GM23338 (cell line): ENCODE measurements at regions not wholly inside any gene's neighbourhood (a gene's known extent, or its start where the extent isn't known, plus 50 kb on each side); places are given as distances from the start of the nearest gene placed in this dataset.

ENCODE experiments used
- ATAC-seq: fragments of 200-7000 bp; cut with Tn5 transposase; 3 replicates; pipeline ENCODE4 v1.9.1; 2020
- DNase-seq: peaks from one replicate; pipeline ENCODE4 v3.0.0-alpha.2; 2015; ENCODE audit warnings: low spot score
- H2AFZ ChIP-seq: fragments of 200-600 bp; sonication (generic); 2 replicates; pipeline ENCODE4 v1.8.0; 2016; ENCODE audit warnings: antibody characterized with exemption, mild to moderate bottlenecking, moderate library complexity
- H3F3A ChIP-seq: fragments of 200-600 bp; sonication (generic); replicated peaks from 2 replicates; pipeline ENCODE4 v1.8.0; 2017; ENCODE audit warnings: antibody characterized with exemption, mixed run types, low read depth
- H3K27ac ChIP-seq: fragments of 200-600 bp; sonication (generic); 2 replicates; pipeline ENCODE4 v1.6.1; 2016; ENCODE audit warnings: low read depth
- H3K27me3 ChIP-seq: fragments of 200-600 bp; sonication (generic); 2 replicates; pipeline ENCODE4 v1.8.0; 2016; ENCODE audit warnings: mild to moderate bottlenecking, mixed run types, moderate library complexity; ENCODE audit not compliant: insufficient read depth
- H3K36me3 ChIP-seq: fragments of 200-600 bp; sonication (generic); 2 replicates; pipeline ENCODE4 v1.8.0; 2016; ENCODE audit warnings: mild to moderate bottlenecking; ENCODE audit not compliant: insufficient read depth
- H3K4me1 ChIP-seq: fragments of 200-600 bp; sonication (generic); 2 replicates; pipeline ENCODE4 v1.8.0; 2016; ENCODE audit warnings: mild to moderate bottlenecking, moderate library complexity; ENCODE audit not compliant: insufficient read depth
- H3K4me2 ChIP-seq: fragments of 200-600 bp; sonication (generic); 2 replicates; pipeline ENCODE4 v1.7.1; 2017; ENCODE audit warnings: mixed run types
- H3K4me3 ChIP-seq: fragments of 200-600 bp; sonication (generic); 2 replicates; pipeline ENCODE4 v1.6.1; 2016; ENCODE audit warnings: mixed run types
- H3K79me2 ChIP-seq: fragments of 200-600 bp; sonication (generic); replicated peaks from 2 replicates; pipeline ENCODE4 v1.8.0; 2017; ENCODE audit warnings: mild to moderate bottlenecking; ENCODE audit not compliant: insufficient read depth
- H3K9me2 ChIP-seq: fragments of 200-600 bp; sonication (generic); 2 replicates; pipeline ENCODE4 v1.8.0; 2017; ENCODE audit not compliant: insufficient read depth
- H4K20me1 ChIP-seq: fragments of 200-600 bp; sonication (generic); replicated peaks from 2 replicates; pipeline ENCODE4 v1.8.0; 2017; ENCODE audit warnings: mild to moderate bottlenecking; ENCODE audit not compliant: insufficient read depth
- H3K27ac Mint-ChIP-seq: 2 replicates; pipeline ENCODE4 v1.8.0; 2020; ENCODE audit warnings: inconsistent platforms, mild to moderate bottlenecking, moderate library complexity, mixed read lengths
- H3K27me3 Mint-ChIP-seq: 3 replicates; pipeline ENCODE4 v1.8.0; 2022; ENCODE audit warnings: low read depth, mild to moderate bottlenecking, moderate library complexity, mixed read lengths, inconsistent platforms; ENCODE audit not compliant: insufficient read depth, poor library complexity
- H3K36me3 Mint-ChIP-seq: 3 replicates; pipeline ENCODE4 v1.8.0; 2021; ENCODE audit warnings: low read depth, mild to moderate bottlenecking, inconsistent platforms, moderate library complexity, mixed read lengths
- H3K4me1 Mint-ChIP-seq: 3 replicates; pipeline ENCODE4 v1.8.0; 2020; ENCODE audit warnings: mild to moderate bottlenecking, inconsistent platforms, mixed read lengths
- H3K4me3 Mint-ChIP-seq: 3 replicates; pipeline ENCODE4 v1.8.0; 2021; ENCODE audit warnings: moderate library complexity, mild to moderate bottlenecking, inconsistent platforms, mixed read lengths
- H3K9me3 Mint-ChIP-seq: 3 replicates; pipeline ENCODE4 v1.8.0; 2020; ENCODE audit warnings: moderate library complexity, mild to moderate bottlenecking, inconsistent platforms, mixed read lengths
- CREB1 ChIP-seq: fragments of 250-450 bp; sonication (Bioruptor Pico); IDR thresholded peaks from 2 replicates; pipeline ENCODE4 v1.5.0; 2020; ENCODE audit warnings: low read depth, mild to moderate bottlenecking, moderate library complexity
- EZH2 ChIP-seq: fragments of 200-600 bp; sonication (generic); IDR thresholded peaks from one replicate; pipeline ENCODE4 v1.8.0; 2017; ENCODE audit warnings: antibody characterized with exemption, mild to moderate bottlenecking, low read depth; ENCODE audit not compliant: unreplicated experiment
- EZH2phosphoT487 ChIP-seq: fragments of 200-600 bp; sonication (generic); IDR thresholded peaks from one replicate; pipeline ENCODE4 v1.8.1; 2018; ENCODE audit warnings: antibody characterized with exemption; ENCODE audit not compliant: unreplicated experiment
- JUNB ChIP-seq: IDR thresholded peaks from one replicate; pipeline ENCODE4 v1.6.1; 2016; ENCODE audit warnings: antibody characterized with exemption; ENCODE audit not compliant: unreplicated experiment
- NANOG ChIP-seq: IDR thresholded peaks from 2 replicates; pipeline ENCODE4 v1.6.1; 2016; ENCODE audit warnings: antibody characterized with exemption, borderline replicate concordance
- POLR2AphosphoS5 ChIP-seq: IDR thresholded peaks from 2 replicates; pipeline ENCODE4 v1.6.1; 2016; ENCODE audit warnings: antibody characterized with exemption, low read depth
- STAT1 ChIP-seq: IDR thresholded peaks from one replicate; pipeline ENCODE4 v1.6.1; 2016; ENCODE audit warnings: antibody characterized with exemption; ENCODE audit not compliant: unreplicated experiment
- ZNF331 ChIP-seq: fragments of 250-450 bp; sonication (Bioruptor Pico); IDR thresholded peaks from 2 replicates; pipeline ENCODE4 v1.5.0; 2020; ENCODE audit warnings: low read depth, mild to moderate bottlenecking, moderate library complexity
- TF ChIP-seq, protein P1 (sequence below): fragments of 250-450 bp; sonication (Bioruptor Pico); IDR thresholded peaks from 2 replicates; pipeline ENCODE4 v1.5.0; 2020; ENCODE audit warnings: mild to moderate bottlenecking, moderate library complexity
- TF ChIP-seq, protein P2 (sequence below): IDR thresholded peaks from one replicate; pipeline ENCODE4 v1.6.1; 2018; ENCODE audit warnings: antibody characterized with exemption; ENCODE audit not compliant: unreplicated experiment
- TF ChIP-seq, protein P3 (sequence below), 2 experiments: fragments of 200-600 bp in 1 of 2; sonication (generic) in 1 of 2; conservative IDR thresholded peaks; 2 replicates each; pipeline versions ENCODE4 v1.5.1 to v1.6.1; 2016 to 2017; ENCODE audit warnings: antibody characterized with exemption in 2 of 2, low read depth in 2 of 2, mild to moderate bottlenecking in 2 of 2, moderate library complexity in 1 of 2

DNA sequence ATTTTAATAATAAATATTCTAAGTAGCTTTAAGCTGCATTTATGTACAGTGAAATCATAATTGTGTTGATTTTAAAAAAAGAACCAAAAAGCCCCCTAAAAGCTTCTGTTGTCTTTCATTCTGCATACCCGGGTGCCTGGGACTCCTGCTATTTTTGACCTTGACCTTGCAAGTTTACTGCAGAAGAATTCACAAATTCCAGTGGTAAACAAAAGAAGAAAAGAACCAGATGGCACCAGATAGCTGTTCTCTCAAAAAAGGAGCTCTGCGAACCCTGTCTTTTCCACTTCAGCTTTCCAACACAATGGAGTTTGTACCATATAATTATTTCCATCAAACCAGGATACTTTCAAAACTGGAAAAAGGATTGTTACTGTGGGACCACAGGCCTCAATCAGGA, 363.3 kb downstream of the SMOC2 start:
- Mint-ChIP-seq H3K27me3 (no peaks in the 10 kb centered on the region), H3K27ac (no peak overlapping the region), H3K4me1 (no peaks in the 10 kb centered on the region; the same call in 1 of the 3 replicates), H3K9me3 (no peaks in the 10 kb centered on the region), H3K36me3 (no peaks in the 10 kb centered on the region), H3K4me3 (no peak overlapping the region)
- no peaks in the 10 kb centered on the region for H3F3A ChIP-seq
- H2AFZ ChIP-seq: no peak overlapping the region
- H3K27me3 ChIP-seq: no peaks in the 10 kb centered on the region
- no peak overlapping the region for H3K27ac ChIP-seq
- TF ChIP-seq JUNB (no peak), EZH2phosphoT487 (no peak), POLR2AphosphoS5 (no peak), EZH2 (no peak)
- TF ChIP-seq, protein P1, sequence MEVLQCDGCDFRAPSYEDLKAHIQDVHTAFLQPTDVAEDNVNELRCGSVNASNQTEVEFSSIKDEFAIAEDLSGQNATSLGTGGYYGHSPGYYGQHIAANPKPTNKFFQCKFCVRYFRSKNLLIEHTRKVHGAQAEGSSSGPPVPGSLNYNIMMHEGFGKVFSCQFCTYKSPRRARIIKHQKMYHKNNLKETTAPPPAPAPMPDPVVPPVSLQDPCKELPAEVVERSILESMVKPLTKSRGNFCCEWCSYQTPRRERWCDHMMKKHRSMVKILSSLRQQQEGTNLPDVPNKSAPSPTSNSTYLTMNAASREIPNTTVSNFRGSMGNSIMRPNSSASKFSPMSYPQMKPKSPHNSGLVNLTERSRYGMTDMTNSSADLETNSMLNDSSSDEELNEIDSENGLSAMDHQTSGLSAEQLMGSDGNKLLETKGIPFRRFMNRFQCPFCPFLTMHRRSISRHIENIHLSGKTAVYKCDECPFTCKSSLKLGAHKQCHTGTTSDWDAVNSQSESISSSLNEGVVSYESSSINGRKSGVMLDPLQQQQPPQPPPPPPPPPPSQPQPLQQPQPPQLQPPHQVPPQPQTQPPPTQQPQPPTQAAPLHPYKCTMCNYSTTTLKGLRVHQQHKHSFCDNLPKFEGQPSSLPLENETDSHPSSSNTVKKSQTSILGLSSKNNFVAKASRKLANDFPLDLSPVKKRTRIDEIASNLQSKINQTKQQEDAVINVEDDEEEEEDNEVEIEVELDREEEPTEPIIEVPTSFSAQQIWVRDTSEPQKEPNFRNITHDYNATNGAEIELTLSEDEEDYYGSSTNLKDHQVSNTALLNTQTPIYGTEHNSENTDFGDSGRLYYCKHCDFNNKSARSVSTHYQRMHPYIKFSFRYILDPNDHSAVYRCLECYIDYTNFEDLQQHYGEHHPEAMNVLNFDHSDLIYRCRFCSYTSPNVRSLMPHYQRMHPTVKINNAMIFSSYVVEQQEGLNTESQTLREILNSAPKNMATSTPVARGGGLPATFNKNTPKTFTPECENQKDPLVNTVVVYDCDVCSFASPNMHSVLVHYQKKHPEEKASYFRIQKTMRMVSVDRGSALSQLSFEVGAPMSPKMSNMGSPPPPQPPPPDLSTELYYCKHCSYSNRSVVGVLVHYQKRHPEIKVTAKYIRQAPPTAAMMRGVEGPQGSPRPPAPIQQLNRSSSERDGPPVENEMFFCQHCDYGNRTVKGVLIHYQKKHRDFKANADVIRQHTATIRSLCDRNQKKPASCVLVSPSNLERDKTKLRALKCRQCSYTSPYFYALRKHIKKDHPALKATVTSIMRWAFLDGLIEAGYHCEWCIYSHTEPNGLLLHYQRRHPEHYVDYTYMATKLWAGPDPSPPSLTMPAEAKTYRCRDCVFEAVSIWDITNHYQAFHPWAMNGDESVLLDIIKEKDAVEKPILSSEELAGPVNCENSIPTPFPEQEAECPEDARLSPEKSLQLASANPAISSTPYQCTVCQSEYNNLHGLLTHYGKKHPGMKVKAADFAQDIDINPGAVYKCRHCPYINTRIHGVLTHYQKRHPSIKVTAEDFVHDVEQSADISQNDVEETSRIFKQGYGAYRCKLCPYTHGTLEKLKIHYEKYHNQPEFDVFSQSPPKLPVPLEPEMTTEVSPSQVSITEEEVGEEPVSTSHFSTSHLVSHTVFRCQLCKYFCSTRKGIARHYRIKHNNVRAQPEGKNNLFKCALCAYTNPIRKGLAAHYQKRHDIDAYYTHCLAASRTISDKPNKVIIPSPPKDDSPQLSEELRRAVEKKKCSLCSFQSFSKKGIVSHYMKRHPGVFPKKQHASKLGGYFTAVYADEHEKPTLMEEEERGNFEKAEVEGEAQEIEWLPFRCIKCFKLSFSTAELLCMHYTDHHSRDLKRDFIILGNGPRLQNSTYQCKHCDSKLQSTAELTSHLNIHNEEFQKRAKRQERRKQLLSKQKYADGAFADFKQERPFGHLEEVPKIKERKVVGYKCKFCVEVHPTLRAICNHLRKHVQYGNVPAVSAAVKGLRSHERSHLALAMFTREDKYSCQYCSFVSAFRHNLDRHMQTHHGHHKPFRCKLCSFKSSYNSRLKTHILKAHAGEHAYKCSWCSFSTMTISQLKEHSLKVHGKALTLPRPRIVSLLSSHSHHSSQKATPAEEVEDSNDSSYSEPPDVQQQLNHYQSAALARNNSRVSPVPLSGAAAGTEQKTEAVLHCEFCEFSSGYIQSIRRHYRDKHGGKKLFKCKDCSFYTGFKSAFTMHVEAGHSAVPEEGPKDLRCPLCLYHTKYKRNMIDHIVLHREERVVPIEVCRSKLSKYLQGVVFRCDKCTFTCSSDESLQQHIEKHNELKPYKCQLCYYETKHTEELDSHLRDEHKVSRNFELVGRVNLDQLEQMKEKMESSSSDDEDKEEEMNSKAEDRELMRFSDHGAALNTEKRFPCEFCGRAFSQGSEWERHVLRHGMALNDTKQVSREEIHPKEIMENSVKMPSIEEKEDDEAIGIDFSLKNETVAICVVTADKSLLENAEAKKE (CRISPR knock-in tag): no peak
- no peaks in the 10 kb centered on the region for H4K20me1 ChIP-seq
- no peak overlapping the region for H3K4me2 ChIP-seq
- no peaks in the 10 kb centered on the region for H3K79me2 ChIP-seq
- no peak overlapping the region for H3K4me3 ChIP-seq
- no peak for DNase-seq
- no peaks in the 10 kb centered on the region for H3K36me3 ChIP-seq
- no peak for ATAC-seq
- H3K4me1 ChIP-seq: no peaks in the 10 kb centered on the region
- H3K9me2 ChIP-seq: no peaks in the 10 kb centered on the region

DNA sequence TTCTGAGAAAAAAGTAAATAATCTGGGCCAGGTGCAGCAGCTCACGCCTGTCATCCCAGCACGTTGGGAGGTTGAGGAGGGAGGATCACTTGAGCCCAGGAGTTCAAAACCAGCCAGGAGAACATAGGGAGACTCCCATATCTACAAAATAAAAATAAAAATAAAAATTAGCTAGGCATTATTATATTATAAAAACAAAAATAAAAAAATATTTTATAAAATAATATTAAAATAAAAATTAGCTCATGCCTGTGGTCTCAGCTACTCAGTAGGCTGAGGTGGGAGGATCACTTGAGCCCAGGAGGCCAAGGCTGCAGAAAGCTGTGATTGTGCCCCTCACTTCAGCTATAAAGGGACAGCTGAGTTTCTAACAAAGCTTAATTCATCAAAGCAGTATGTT, 362.9 kb downstream of the SMOC2 start:
- Histone ChIP-seq H3K4me3 (no peak overlapping the region), H3F3A (no peaks in the 10 kb centered on the region), H3K4me1 (no peaks in the 10 kb centered on the region), H3K79me2 (no peaks in the 10 kb centered on the region), H3K27me3 (no peaks in the 10 kb centered on the region), H3K4me2 (no peak overlapping the region), H2AFZ (no peak overlapping the region), H3K27ac (no peak overlapping the region), H3K9me2 (no peaks in the 10 kb centered on the region), H4K20me1 (no peaks in the 10 kb centered on the region), H3K36me3 (no peaks in the 10 kb centered on the region)
- DNase-seq (no peak), ATAC-seq (no peak)
- Mint-ChIP-seq H3K9me3 (no peaks in the 10 kb centered on the region), H3K4me3 (no peak overlapping the region), H3K27ac (no peak overlapping the region), H3K27me3 (no peaks in the 10 kb centered on the region), H3K36me3 (no peaks in the 10 kb centered on the region), H3K4me1 (no peaks in the 10 kb centered on the region; the same call in 1 of the 3 replicates)
- TF ChIP-seq NANOG: no peak
- TF ChIP-seq ZNF331 (CRISPR knock-in tag): no peak
- no peak for TF ChIP-seq POLR2AphosphoS5
- no peak for TF ChIP-seq EZH2
- TF ChIP-seq, protein P2, sequence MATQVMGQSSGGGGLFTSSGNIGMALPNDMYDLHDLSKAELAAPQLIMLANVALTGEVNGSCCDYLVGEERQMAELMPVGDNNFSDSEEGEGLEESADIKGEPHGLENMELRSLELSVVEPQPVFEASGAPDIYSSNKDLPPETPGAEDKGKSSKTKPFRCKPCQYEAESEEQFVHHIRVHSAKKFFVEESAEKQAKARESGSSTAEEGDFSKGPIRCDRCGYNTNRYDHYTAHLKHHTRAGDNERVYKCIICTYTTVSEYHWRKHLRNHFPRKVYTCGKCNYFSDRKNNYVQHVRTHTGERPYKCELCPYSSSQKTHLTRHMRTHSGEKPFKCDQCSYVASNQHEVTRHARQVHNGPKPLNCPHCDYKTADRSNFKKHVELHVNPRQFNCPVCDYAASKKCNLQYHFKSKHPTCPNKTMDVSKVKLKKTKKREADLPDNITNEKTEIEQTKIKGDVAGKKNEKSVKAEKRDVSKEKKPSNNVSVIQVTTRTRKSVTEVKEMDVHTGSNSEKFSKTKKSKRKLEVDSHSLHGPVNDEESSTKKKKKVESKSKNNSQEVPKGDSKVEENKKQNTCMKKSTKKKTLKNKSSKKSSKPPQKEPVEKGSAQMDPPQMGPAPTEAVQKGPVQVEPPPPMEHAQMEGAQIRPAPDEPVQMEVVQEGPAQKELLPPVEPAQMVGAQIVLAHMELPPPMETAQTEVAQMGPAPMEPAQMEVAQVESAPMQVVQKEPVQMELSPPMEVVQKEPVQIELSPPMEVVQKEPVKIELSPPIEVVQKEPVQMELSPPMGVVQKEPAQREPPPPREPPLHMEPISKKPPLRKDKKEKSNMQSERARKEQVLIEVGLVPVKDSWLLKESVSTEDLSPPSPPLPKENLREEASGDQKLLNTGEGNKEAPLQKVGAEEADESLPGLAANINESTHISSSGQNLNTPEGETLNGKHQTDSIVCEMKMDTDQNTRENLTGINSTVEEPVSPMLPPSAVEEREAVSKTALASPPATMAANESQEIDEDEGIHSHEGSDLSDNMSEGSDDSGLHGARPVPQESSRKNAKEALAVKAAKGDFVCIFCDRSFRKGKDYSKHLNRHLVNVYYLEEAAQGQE: no peak
- TF ChIP-seq, protein P3, sequence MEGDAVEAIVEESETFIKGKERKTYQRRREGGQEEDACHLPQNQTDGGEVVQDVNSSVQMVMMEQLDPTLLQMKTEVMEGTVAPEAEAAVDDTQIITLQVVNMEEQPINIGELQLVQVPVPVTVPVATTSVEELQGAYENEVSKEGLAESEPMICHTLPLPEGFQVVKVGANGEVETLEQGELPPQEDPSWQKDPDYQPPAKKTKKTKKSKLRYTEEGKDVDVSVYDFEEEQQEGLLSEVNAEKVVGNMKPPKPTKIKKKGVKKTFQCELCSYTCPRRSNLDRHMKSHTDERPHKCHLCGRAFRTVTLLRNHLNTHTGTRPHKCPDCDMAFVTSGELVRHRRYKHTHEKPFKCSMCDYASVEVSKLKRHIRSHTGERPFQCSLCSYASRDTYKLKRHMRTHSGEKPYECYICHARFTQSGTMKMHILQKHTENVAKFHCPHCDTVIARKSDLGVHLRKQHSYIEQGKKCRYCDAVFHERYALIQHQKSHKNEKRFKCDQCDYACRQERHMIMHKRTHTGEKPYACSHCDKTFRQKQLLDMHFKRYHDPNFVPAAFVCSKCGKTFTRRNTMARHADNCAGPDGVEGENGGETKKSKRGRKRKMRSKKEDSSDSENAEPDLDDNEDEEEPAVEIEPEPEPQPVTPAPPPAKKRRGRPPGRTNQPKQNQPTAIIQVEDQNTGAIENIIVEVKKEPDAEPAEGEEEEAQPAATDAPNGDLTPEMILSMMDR (conservative IDR thresholded peaks at IDR 0.05; ENCODE audit: low read depth in 2 of 2): no peak
- no peak for TF ChIP-seq CREB1
- no peak for TF ChIP-seq STAT1
